Lower leg skin (tissue), 3 donors: ENCODE measurements at regions not wholly inside any gene's neighbourhood (a gene's known extent, or its start where the extent isn't known, plus 50 kb on each side); places are given as distances from the start of the nearest gene placed in this dataset.

Experiments used
- CTCF ChIP-seq, 3 donors: fragments of 450-650 bp; IDR thresholded peaks; one replicate each; pipeline ENCODE4 v1.5.1; 2016; ENCODE audit warnings: antibody characterized with exemption in 3 of 3, mild to moderate bottlenecking in 3 of 3, moderate library complexity in 2 of 3
- POLR2A ChIP-seq, 2 donors: fragments of 450-650 bp; IDR thresholded peaks; one replicate each; pipeline ENCODE4 v1.6.1; 2016 to 2017; ENCODE audit warnings: antibody characterized with exemption in 2 of 2, mild to moderate bottlenecking in 1 of 2, moderate library complexity in 1 of 2

GRCh38 chrY:19479141-19479540 lies 265.4 kb downstream of the KDM5D start:
- TF ChIP-seq CTCF (IDR thresholded peaks at IDR 0.05), result no peak
- TF ChIP-seq POLR2A (IDR thresholded peaks at IDR 0.05), result no peak
